ENCODE measurements at regions not wholly inside any gene's neighbourhood (a gene's known extent, or its start where the extent isn't known, plus 50 kb on each side); places are given as distances from the start of the nearest gene placed in this dataset.

DNA sequence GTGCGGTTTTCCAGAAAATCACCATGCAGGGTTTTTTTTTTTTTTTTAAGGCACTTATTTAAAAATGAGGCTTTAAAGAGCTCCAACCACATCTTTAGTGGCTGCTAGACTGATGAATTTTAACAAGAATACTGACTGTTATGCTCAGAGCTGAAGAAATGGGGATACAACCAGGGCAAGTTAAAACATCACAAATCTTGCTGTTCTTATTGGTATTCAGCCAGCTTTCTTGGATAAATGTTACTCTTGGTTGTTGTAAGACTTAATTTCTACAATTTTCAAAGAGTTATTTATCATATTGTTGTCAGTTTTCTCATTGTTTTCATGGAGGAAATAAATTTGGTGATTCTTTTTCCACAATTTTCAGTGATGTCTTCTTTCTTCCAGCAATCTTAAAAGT, 352.8 kb upstream of the FAM174A start:
- no peak for FAIRE-seq
- POLR2A ChIA-PET (ENCODE audit: partially characterized antibody), result no interaction called here

More for the DNA sequence above, 352.8 kb upstream of the FAM174A start:
- Histone ChIP-seq H2BK12ac (ENCODE audit: low read depth, low read length) (no peak overlapping the region), H2BK15ac (ENCODE audit: low read length) (no peak overlapping the region), H3K9ac (replicated peaks in 1 of 4; ENCODE audit: extremely low read depth in 1 of 4, low read depth in 3 of 4, low read length in 3 of 4) (no peak overlapping the region), H2BK5ac (ENCODE audit: low read depth, low read length) (no peak overlapping the region), H3K18ac (ENCODE audit: extremely low read depth, low read length) (no peak overlapping the region), H3K4me1 (replicated peaks in 1 of 4; ENCODE audit: control insufficient read depth in 3 of 4, insufficient read depth in 4 of 4, low read length in 3 of 4) (peaks cover 0 to 3% (median 0%) of the 10 kb centered on the region in 4 experiments; a peak in 1 of 7 replicates), H3K56ac (replicated peaks; ENCODE audit: insufficient read length, low read depth, low read length) (no peak overlapping the region), H4K20me1 (replicated peaks in 1 of 2; ENCODE audit: control insufficient read depth in 1 of 2, insufficient read depth in 2 of 2, low read length in 2 of 2) (no peaks in the 10 kb centered on the region), H2AK5ac (ENCODE audit: low read depth, low read length) (no peak overlapping the region), H3K79me1 (ENCODE audit: low read depth, low read length) (no peaks in the 10 kb centered on the region), H3K23ac (ENCODE audit: insufficient read length) (no peak overlapping the region), H3K14ac (ENCODE audit: insufficient read length) (no peak overlapping the region), H3K79me2 (ENCODE audit: control insufficient read depth in 1 of 2, insufficient read depth in 2 of 2, low read length in 2 of 2) (no peaks in the 10 kb centered on the region), H3K4me2 (ENCODE audit: insufficient read depth in 1 of 2, low read depth in 2 of 2, low read length in 2 of 2) (no peak overlapping the region), H2BK20ac (ENCODE audit: low read length) (no peak overlapping the region), H2AFZ (ENCODE audit: low read length) (no peak overlapping the region), H3K4me3 (ENCODE audit: extremely low read depth in 1 of 4, insufficient read depth in 2 of 4, low read depth in 3 of 4, low read length in 4 of 4) (no peak overlapping the region), H4K8ac (ENCODE audit: extremely low read depth, insufficient read depth, low read length) (no peak overlapping the region), H2BK120ac (replicated peaks; ENCODE audit: low read depth, low read length) (no peak overlapping the region), H3K4ac (replicated peaks; ENCODE audit: insufficient read length, low read depth, low read length) (no peak overlapping the region), H3K27ac (ENCODE audit: low read depth, low read length) (no peak overlapping the region), H4K91ac (replicated peaks; ENCODE audit: insufficient read length, low read length) (no peak overlapping the region), H3K27me3 (replicated peaks in 1 of 4; ENCODE audit: control insufficient read depth in 3 of 4, extremely low read depth in 1 of 4, insufficient read depth in 3 of 4, low read length in 3 of 4) (no peaks in the 10 kb centered on the region), H4K5ac (ENCODE audit: insufficient read length, low read depth, low read length) (no peak overlapping the region), H3K36me3 (ENCODE audit: control insufficient read depth in 2 of 4, insufficient read depth in 4 of 4, low read length in 3 of 4) (no peaks in the 10 kb centered on the region), H3K9me3 (ENCODE audit: insufficient read depth in 2 of 2, low read depth in 1 of 2, low read length in 1 of 2) (no peaks in the 10 kb centered on the region), H3K23me2 (ENCODE audit: low read depth, low read length) (no peaks in the 10 kb centered on the region)
- TF ChIP-seq KDM5A (IDR thresholded peaks at IDR 0.05; ENCODE audit: low read length), result no peak
- TF ChIP-seq TCF12 (IDR thresholded peaks at IDR 0.05; ENCODE audit: low read depth, low read length), result no peak
- no peak for TF ChIP-seq TAF1 (IDR thresholded peaks at IDR 0.05; ENCODE audit: low read depth, low read length)
- TF ChIP-seq POLR2AphosphoS5 (IDR thresholded peaks at IDR 0.05; ENCODE audit: low read depth, low read length), result no peak
- TF ChIP-seq GABPA (IDR thresholded peaks at IDR 0.05; ENCODE audit: borderline replicate concordance, insufficient read depth, low read length), result no peak
- TF ChIP-seq KDM4A (IDR thresholded peaks at IDR 0.05; ENCODE audit: low read depth, low read length, severe bottlenecking), result no peak
- no peak for TF ChIP-seq FOSL1 (IDR thresholded peaks at IDR 0.05; ENCODE audit: insufficient read depth, low read depth, low read length)
- TF ChIP-seq SIN3A (conservative IDR thresholded peaks at IDR 0.05 in 1 of 2, IDR thresholded peaks at IDR 0.05 in 1 of 2; ENCODE audit: low read depth in 1 of 2, low read length in 2 of 2), result no peak
- no peak for TF ChIP-seq HDAC2 (IDR thresholded peaks at IDR 0.05; ENCODE audit: borderline replicate concordance in 1 of 2, low read depth in 2 of 2, low read length in 2 of 2)
- no peak for TF ChIP-seq ZNF274 (IDR thresholded peaks at IDR 0.05; ENCODE audit: borderline replicate concordance, extremely low read depth, low read length)
- TF ChIP-seq SP2 (IDR thresholded peaks at IDR 0.05; ENCODE audit: low read length), result no peak
- TF ChIP-seq, protein P1, sequence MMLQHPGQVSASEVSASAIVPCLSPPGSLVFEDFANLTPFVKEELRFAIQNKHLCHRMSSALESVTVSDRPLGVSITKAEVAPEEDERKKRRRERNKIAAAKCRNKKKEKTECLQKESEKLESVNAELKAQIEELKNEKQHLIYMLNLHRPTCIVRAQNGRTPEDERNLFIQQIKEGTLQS (IDR thresholded peaks at IDR 0.05; ENCODE audit: insufficient read depth, low read depth, low read length), result no peak
- no peak for DNase-seq (ENCODE audit: low read depth in 1 of 2, low spot score in 2 of 2)
- CTCF ChIA-PET (ENCODE audit: partially characterized antibody), result interaction anchor here (0.6 kb wide), 1 partner anchor 10 kb away, joined by 3 read pairs; no protein-coding TSS in a partner anchor
- 100% methylated on average over 1 of the region's 1 CpG; no CpG with 5 or more reads in 1 of the 2 experiments for WGBS, 2 experiments (ENCODE audit: extremely low coverage in 1 of 2, insufficient coverage in 1 of 2, insufficient read length in 1 of 2, insufficient replicate concordance in 2 of 2, low coverage in 1 of 2, low lambda C conversion rate in 2 of 2, missing lambda C conversion rate in 1 of 2)

All from H1 (cell line).